Omental fat pad (tissue), 3 donors: ENCODE measurements at regions not wholly inside any gene's neighbourhood (a gene's known extent, or its start where the extent isn't known, plus 50 kb on each side); places are given as distances from the start of the nearest gene placed in this dataset.

Experiments used
- ATAC-seq: fragments of 150-250 bp; one replicate; pipeline ENCODE4 v1.9.1; 2016; ENCODE audit warnings: mild to moderate bottlenecking, moderate library complexity; ENCODE audit not compliant: low FRiP score
- DNase-seq: peaks from one replicate; pipeline ENCODE4 v3.0.0-alpha.2; 2019; ENCODE audit warnings: low spot score
- CTCF ChIP-seq, 3 donors: fragments of 450-650 bp; IDR thresholded peaks; one replicate each; pipeline ENCODE4 v1.5.1; 2016 to 2017; ENCODE audit warnings: antibody characterized with exemption in 3 of 3, mild to moderate bottlenecking in 3 of 3, moderate library complexity in 2 of 3

GRCh38 chr3:64397573-64397972, 172.3 kb upstream of the PRICKLE2 start:
- DNase-seq (no peak), ATAC-seq (no peak)
- no peak for TF ChIP-seq CTCF (IDR thresholded peaks at IDR 0.05)

GRCh38 chr3:64395490-64395889, 170.2 kb upstream of the PRICKLE2 start:
- no peak for TF ChIP-seq CTCF (IDR thresholded peaks at IDR 0.05)
- no peak for ATAC-seq
- DNase-seq = no peak

GRCh38 chr3:64393193-64393592, 167.9 kb upstream of the PRICKLE2 start:
- TF ChIP-seq CTCF (IDR thresholded peaks at IDR 0.05) = no peak
- no peak for ATAC-seq
- no peak for DNase-seq

GRCh38 chr3:64392001-64392400, 166.7 kb upstream of the PRICKLE2 start:
- no peak for TF ChIP-seq CTCF (IDR thresholded peaks at IDR 0.05)
- no peak for DNase-seq
- ATAC-seq = no peak

- no peak for TF ChIP-seq CTCF (IDR thresholded peaks at IDR 0.05)
- no peak for ATAC-seq
- no peak for DNase-seq
These were observed 165.6 kb upstream of the PRICKLE2 start for GRCh38 chr3:64390893-64391292.

GRCh38 chr3:64388886-64389285, 163.6 kb upstream of the PRICKLE2 start:
- no peak for ATAC-seq
- no peak for DNase-seq

GRCh38 chr3:64387688-64388087, 162.4 kb upstream of the PRICKLE2 start:
- TF ChIP-seq CTCF (IDR thresholded peaks at IDR 0.05) = no peak
- ATAC-seq (no peak), DNase-seq (no peak)

More at GRCh38 chr3:64388886-64389285, 163.6 kb upstream of the PRICKLE2 start:
- TF ChIP-seq CTCF (IDR thresholded peaks at IDR 0.05) = no peak
